Sigmoid colon (tissue), 6 donors: ENCODE measurements at regions not wholly inside any gene's neighbourhood (a gene's known extent, or its start where the extent isn't known, plus 50 kb on each side); places are given as distances from the start of the nearest gene placed in this dataset.

Experiments used
- DNase-seq: peaks from one replicate; pipeline ENCODE4 v3.0.0-alpha.2; 2019
- H3K27ac ChIP-seq, 4 donors: fragments of 200-600 bp; sonication (generic); one replicate each; pipeline ENCODE4 v1.5.1; 2016 to 2019; ENCODE audit warnings: mild to moderate bottlenecking in 1 of 4
- H3K27me3 ChIP-seq, 3 donors: fragments of 200-600 bp; sonication (generic); one replicate each; pipeline ENCODE4 v1.5.1; 2019; ENCODE audit warnings: mild to moderate bottlenecking in 1 of 3
- H3K36me3 ChIP-seq, 4 donors: fragments of 200-600 bp; sonication (generic); one replicate each; pipeline ENCODE4 v1.5.1; 2016 to 2019
- H3K4me1 ChIP-seq, 4 donors: fragments of 200-600 bp; sonication (generic); one replicate each; pipeline ENCODE4 v1.5.1; 2017 to 2019
- H3K4me3 ChIP-seq, 4 donors: fragments of 200-600 bp; sonication (generic); one replicate each; pipeline ENCODE4 v1.5.1; 2017 to 2019; ENCODE audit warnings: mild to moderate bottlenecking in 2 of 4, moderate library complexity in 1 of 4
- H3K9me3 ChIP-seq, 4 donors: fragments of 200-600 bp in 3 of 4; sonication (generic) in 3 of 4; one replicate each; pipeline versions ENCODE4 v1.5.1 to v1.6.1; 2013 to 2019
- CTCF ChIP-seq, 4 experiments: fragments of 450-650 bp in 3 of 4; fragments of 200-600 bp in 1 of 4; IDR thresholded peaks; one replicate each; pipeline ENCODE4 v1.5.1; 2016 to 2019; ENCODE audit warnings: antibody characterized with exemption in 4 of 4, mild to moderate bottlenecking in 3 of 4, moderate library complexity in 2 of 4
- EP300 ChIP-seq, 4 donors: sonication (generic); formaldehyde crosslinking; IDR thresholded peaks; one replicate each; pipeline ENCODE4 v1.6.1; 2017; ENCODE audit warnings: antibody characterized with exemption in 4 of 4
- POLR2A ChIP-seq, 2 donors: fragments of 450-650 bp; IDR thresholded peaks; one replicate each; pipeline ENCODE4 v1.6.1; 2016; ENCODE audit warnings: antibody characterized with exemption in 2 of 2, mild to moderate bottlenecking in 2 of 2, moderate library complexity in 2 of 2
- POLR2AphosphoS5 ChIP-seq, 4 donors: sonication (generic); formaldehyde crosslinking; IDR thresholded peaks; one replicate each; pipeline ENCODE4 v1.6.1; 2017; ENCODE audit warnings: antibody characterized with exemption in 4 of 4
- WGBS, 2 donors: extraction: QIAGEN DNeasy Blood & Tissue Kit; methylation state at CpG; one replicate each; pipeline ENCODE4 v1.1.7; 2013; 5-methylcytosine and 5-hydroxymethylcytosine counted together
- intact Hi-C: fragments of 100-400 bp; cut with DNase I; formaldehyde crosslinking; loops from one replicate; pipeline ENCODE4 v1.15.1; 2023
- donor health status: healthy with polysubstance abuse.
- donor health status: healthy.

GRCh38 chr12:12015073-12015685, 55.6 kb upstream of the BCL2L14 start:
- Histone ChIP-seq H3K36me3 (no peaks in the 10 kb centered on the region), H3K4me3 (no peak overlapping the region), H3K27me3 (no peaks in the 10 kb centered on the region), H3K9me3 (no peaks in the 10 kb centered on the region), H3K4me1 (peaks cover 0 to 7% (median 1%) of the 10 kb centered on the region in 4 donors), H3K27ac (no peak overlapping the region)
- intact Hi-C loops, result no loop called here
- DNase-seq, result no peak
- TF ChIP-seq CTCF (IDR thresholded peaks at IDR 0.05), result no peak
- no peak for TF ChIP-seq EP300 (IDR thresholded peaks at IDR 0.05)
- TF ChIP-seq POLR2AphosphoS5 (IDR thresholded peaks at IDR 0.05), result no peak
- no peak for TF ChIP-seq POLR2A (IDR thresholded peaks at IDR 0.05)
- 80% methylated on average over 11 of the region's 11 CpGs for WGBS, 2 donors

DNA sequence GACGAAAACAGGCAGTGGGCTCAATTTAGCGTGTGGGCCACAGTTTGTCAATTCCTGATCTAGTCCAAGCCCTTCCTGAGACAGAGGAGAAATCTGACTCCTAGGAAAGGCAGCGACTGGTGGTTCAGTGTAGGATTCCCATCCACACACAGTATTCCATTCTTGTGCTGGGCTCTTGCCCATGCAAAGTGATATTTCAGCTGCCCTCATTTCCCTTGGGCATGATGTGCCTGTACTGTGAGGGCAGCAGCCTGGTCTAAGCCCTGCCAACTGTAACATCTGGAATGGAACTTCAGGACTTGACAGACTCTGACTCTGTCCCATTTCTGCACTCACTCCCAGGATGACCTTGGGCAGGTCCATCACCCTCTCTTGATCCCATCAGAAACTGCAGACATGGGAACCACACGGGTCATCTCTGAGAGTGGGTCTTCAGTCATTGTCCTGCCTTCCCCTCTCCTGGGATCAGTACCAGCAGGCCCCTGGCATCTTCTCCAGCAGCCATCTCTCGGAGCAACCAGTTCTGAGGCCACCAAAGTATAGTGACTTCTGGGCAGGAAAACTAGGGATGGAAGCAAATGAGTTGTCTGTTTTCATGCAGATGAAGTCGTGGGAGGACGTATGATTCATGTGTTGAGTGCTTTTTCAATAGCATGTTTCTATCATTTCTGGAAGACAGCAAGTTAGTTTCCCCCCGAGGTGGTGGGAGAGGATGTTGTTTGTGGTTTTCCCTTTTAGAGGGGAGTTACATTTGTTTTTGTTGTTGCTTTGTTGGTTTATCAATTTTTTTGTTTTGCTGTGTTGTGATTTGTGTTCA, 54.2 kb upstream of the BCL2L14 start:
- Histone ChIP-seq H3K27ac (no peak overlapping the region), H3K27me3 (no peaks in the 10 kb centered on the region), H3K9me3 (no peaks in the 10 kb centered on the region), H3K4me3 (no peak overlapping the region), H3K36me3 (no peaks in the 10 kb centered on the region), H3K4me1 (no peaks in the 10 kb centered on the region)
- DNase-seq, result no peak
- 71 to 79% methylated on average over 8 of the region's 8 CpGs for WGBS, 2 donors
- no peak for TF ChIP-seq POLR2AphosphoS5 (IDR thresholded peaks at IDR 0.05)
- no peak for TF ChIP-seq EP300 (IDR thresholded peaks at IDR 0.05)
- no peak for TF ChIP-seq CTCF (IDR thresholded peaks at IDR 0.05)
- TF ChIP-seq POLR2A (IDR thresholded peaks at IDR 0.05), result no peak
- intact Hi-C loops, result no loop called here

DNA sequence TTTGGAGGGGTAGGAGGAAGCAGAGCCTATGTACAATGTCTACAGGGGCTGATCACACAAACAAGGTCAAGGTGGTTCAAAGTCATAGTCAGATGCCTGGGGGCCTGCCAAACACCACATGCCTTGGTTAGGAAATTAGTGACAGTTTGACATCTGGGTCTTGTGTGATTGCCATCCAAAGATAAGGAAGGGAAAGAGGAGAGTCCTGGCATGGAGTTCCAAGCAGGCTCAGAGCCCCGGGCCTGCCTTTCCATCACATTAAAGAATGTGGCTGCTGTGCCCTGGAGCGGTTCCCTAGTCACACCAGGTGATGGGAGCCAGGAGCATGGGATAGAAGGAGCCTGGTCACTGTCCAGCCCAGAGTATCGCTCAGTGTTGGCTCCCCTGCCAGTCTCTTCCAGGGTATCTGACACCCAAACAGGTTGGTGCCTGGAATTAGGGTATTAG, 53.6 kb upstream of the BCL2L14 start:
- no peak for TF ChIP-seq CTCF (IDR thresholded peaks at IDR 0.05)
- no peak for TF ChIP-seq POLR2AphosphoS5 (IDR thresholded peaks at IDR 0.05)
- no peak for TF ChIP-seq EP300 (IDR thresholded peaks at IDR 0.05)
- TF ChIP-seq POLR2A (IDR thresholded peaks at IDR 0.05), result no peak
- Histone ChIP-seq H3K4me3 (no peak overlapping the region), H3K27ac (no peak overlapping the region), H3K4me1 (no peaks in the 10 kb centered on the region), H3K9me3 (no peaks in the 10 kb centered on the region), H3K27me3 (no peaks in the 10 kb centered on the region), H3K36me3 (no peaks in the 10 kb centered on the region)
- 91 to 92% methylated on average over 3 of the region's 3 CpGs for WGBS, 2 donors
- intact Hi-C loops, result no loop called here
- DNase-seq, result no peak

DNA sequence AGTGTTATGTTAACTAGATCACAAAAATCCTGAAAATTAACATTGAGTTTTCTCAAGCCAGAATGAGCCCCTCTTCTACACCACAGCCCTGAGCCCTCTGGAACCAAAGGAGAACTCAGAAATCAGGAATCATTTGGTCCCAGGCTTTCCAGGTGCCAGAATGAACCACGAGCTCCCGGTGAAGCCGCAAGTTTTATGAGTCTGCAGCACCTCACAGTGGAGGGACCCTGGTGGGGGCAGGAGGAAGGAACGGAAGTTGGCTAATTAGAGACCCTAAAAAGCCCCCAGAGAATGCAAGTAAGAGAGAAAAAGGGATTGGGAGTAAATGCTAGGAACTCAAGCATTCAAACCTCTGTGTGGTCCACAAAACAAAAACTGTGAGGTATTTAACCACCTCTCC, 52.9 kb upstream of the BCL2L14 start:
- no peak overlapping the region for H3K4me3 ChIP-seq
- DNase-seq, result no peak
- 63 to 85% methylated on average over 4 of the region's 4 CpGs for WGBS, 2 donors
- intact Hi-C loops, result no loop called here
- H3K4me1 ChIP-seq, result no peaks in the 10 kb centered on the region
- no peaks in the 10 kb centered on the region for H3K27me3 ChIP-seq
- no peak overlapping the region for H3K27ac ChIP-seq
- H3K36me3 ChIP-seq, result no peaks in the 10 kb centered on the region
- no peaks in the 10 kb centered on the region for H3K9me3 ChIP-seq
- TF ChIP-seq CTCF (IDR thresholded peaks at IDR 0.05) (no peak), EP300 (IDR thresholded peaks at IDR 0.05) (no peak), POLR2A (IDR thresholded peaks at IDR 0.05) (no peak), POLR2AphosphoS5 (IDR thresholded peaks at IDR 0.05) (no peak)
